ENCODE measurements at regions not wholly inside any gene's neighbourhood (a gene's known extent, or its start where the extent isn't known, plus 50 kb on each side); places are given as distances from the start of the nearest gene placed in this dataset.

GRCh38 chr5:158423623-158424200, 564.8 kb upstream of the CLINT1 start:
- Mint-ChIP-seq H3K27me3 (ENCODE audit: insufficient read depth, unreplicated experiment) (no peaks in the 10 kb centered on the region), H3K36me3 (ENCODE audit: insufficient read depth, unreplicated experiment) (no peaks in the 10 kb centered on the region), H3K4me1 (ENCODE audit: insufficient read depth, unreplicated experiment) (peaks cover 15% of the 10 kb centered on the region), H3K4me3 (ENCODE audit: unreplicated experiment) (no peak overlapping the region), H3K9me3 (ENCODE audit: unreplicated experiment) (peaks cover 7% of the 10 kb centered on the region), H3K27ac (ENCODE audit: low read depth, unreplicated experiment) (peak overlapping the region; percentile 84)
- no TSS peak for BruUV-seq (replicated peaks)
- TF ChIP-seq CTCF (IDR thresholded peaks at IDR 0.05; ENCODE audit: unreplicated experiment): no peak
- CTCF ChIA-PET: interaction anchor here (0.6 to 0.7 kb wide), 2 partner anchors 171 to 639 kb away, joined by 3 read pairs; no protein-coding TSS in a partner anchor
- peak; percentile 47 for DNase-seq (ENCODE audit: unreplicated experiment)
- POLR2A ChIA-PET: no interaction called here
- intact Hi-C loops (cut with micrococcal nuclease): no loop called here

GRCh38 chr5:158422653-158423515, 563.9 kb upstream of the CLINT1 start:
- no peaks in the 10 kb centered on the region for H3K27me3 Mint-ChIP-seq (ENCODE audit: insufficient read depth, unreplicated experiment)
- DNase-seq (ENCODE audit: unreplicated experiment): no peak
- H3K4me1 Mint-ChIP-seq (ENCODE audit: insufficient read depth, unreplicated experiment): peaks cover 15% of the 10 kb centered on the region
- H3K36me3 Mint-ChIP-seq (ENCODE audit: insufficient read depth, unreplicated experiment): no peaks in the 10 kb centered on the region
- no peak overlapping the region for H3K4me3 Mint-ChIP-seq (ENCODE audit: unreplicated experiment)
- CTCF ChIA-PET: interaction anchor here (0.6 to 1.0 kb wide), 5 partner anchors 9 to 402 kb away, joined by 3 to 6 read pairs (median 3); no protein-coding TSS in a partner anchor
- POLR2A ChIA-PET: no interaction called here
- TF ChIP-seq CTCF (IDR thresholded peaks at IDR 0.05; ENCODE audit: unreplicated experiment): no peak
- intact Hi-C loops (cut with micrococcal nuclease): no loop called here
- H3K27ac Mint-ChIP-seq (ENCODE audit: low read depth, unreplicated experiment): peak overlapping the region; percentile 84
- BruUV-seq (replicated peaks): no TSS peak
- H3K9me3 Mint-ChIP-seq (ENCODE audit: unreplicated experiment): peaks cover 7% of the 10 kb centered on the region

GRCh38 chr5:158421319-158421718, 562.4 kb upstream of the CLINT1 start:
- intact Hi-C loops (cut with micrococcal nuclease): no loop called here
- Mint-ChIP-seq H3K4me1 (ENCODE audit: insufficient read depth, unreplicated experiment) (peaks cover 15% of the 10 kb centered on the region), H3K9me3 (ENCODE audit: unreplicated experiment) (peaks cover 7% of the 10 kb centered on the region), H3K27ac (ENCODE audit: low read depth, unreplicated experiment) (no peak overlapping the region), H3K4me3 (ENCODE audit: unreplicated experiment) (no peak overlapping the region), H3K27me3 (ENCODE audit: insufficient read depth, unreplicated experiment) (no peaks in the 10 kb centered on the region), H3K36me3 (ENCODE audit: insufficient read depth, unreplicated experiment) (no peaks in the 10 kb centered on the region)
- CTCF ChIA-PET: interaction anchor here (0.9 kb wide), 1 partner anchor 13 kb away, joined by 3 read pairs; no protein-coding TSS in a partner anchor
- POLR2A ChIA-PET: interaction anchor here (0.6 kb wide), 1 partner anchor 776 kb away, joined by 5 read pairs; no protein-coding TSS in a partner anchor
- TF ChIP-seq CTCF (IDR thresholded peaks at IDR 0.05; ENCODE audit: unreplicated experiment): no peak
- BruUV-seq (replicated peaks): no TSS peak
- DNase-seq (ENCODE audit: unreplicated experiment): no peak

- CTCF ChIA-PET: interaction anchor here (0.7 to 1.0 kb wide), 2 partner anchors 8 to 1417 kb away, joined by 4 read pairs; no protein-coding TSS in a partner anchor
- no peak for TF ChIP-seq CTCF (IDR thresholded peaks at IDR 0.05; ENCODE audit: unreplicated experiment)
- Mint-ChIP-seq H3K4me1 (ENCODE audit: insufficient read depth, unreplicated experiment) (peaks cover 19% of the 10 kb centered on the region), H3K4me3 (ENCODE audit: unreplicated experiment) (no peak overlapping the region), H3K27ac (ENCODE audit: low read depth, unreplicated experiment) (no peak overlapping the region), H3K9me3 (ENCODE audit: unreplicated experiment) (peaks cover 7% of the 10 kb centered on the region), H3K27me3 (ENCODE audit: insufficient read depth, unreplicated experiment) (no peaks in the 10 kb centered on the region), H3K36me3 (ENCODE audit: insufficient read depth, unreplicated experiment) (no peaks in the 10 kb centered on the region)
- BruUV-seq (replicated peaks): no TSS peak
- POLR2A ChIA-PET: no interaction called here
- DNase-seq (ENCODE audit: unreplicated experiment): no peak
- intact Hi-C loops (cut with micrococcal nuclease): no loop called here
These were observed 560.2 kb upstream of the CLINT1 start for GRCh38 chr5:158419186-158419585.
